ENCODE measurements at regions not wholly inside any gene's neighbourhood (a gene's known extent, or its start where the extent isn't known, plus 50 kb on each side); places are given as distances from the start of the nearest gene placed in this dataset.

- TF ChIP-seq POLR2A (IDR thresholded peaks at IDR 0.05; ENCODE audit: low read length) = no peak
- no peak for TF ChIP-seq GATA1 (IDR thresholded peaks at IDR 0.05; ENCODE audit: low read depth, low read length)
Observed at GRCh38 chr2:217361483-217361880, 501.6 kb upstream of the TNP1 start.
